ENCODE measurements at regions not wholly inside any gene's neighbourhood (a gene's known extent, or its start where the extent isn't known, plus 50 kb on each side); places are given as distances from the start of the nearest gene placed in this dataset.

- TF ChIP-seq POLR2AphosphoS5 (IDR thresholded peaks at IDR 0.05), result no peak
- no peak for TF ChIP-seq CTCF (IDR thresholded peaks at IDR 0.05)
Observed at GRCh38 chr1:208821939-208822338, 577.8 kb upstream of the PLXNA2 start.

Measured in sigmoid colon (tissue), 4 donors.